Glutamatergic neuron (in vitro differentiated cells): ENCODE measurements at regions not wholly inside any gene's neighbourhood (a gene's known extent, or its start where the extent isn't known, plus 50 kb on each side); places are given as distances from the start of the nearest gene placed in this dataset.

Source experiments
- DNase-seq: peaks from one replicate; pipeline ENCODE4 v3.0.0; 2022
- H3K27ac Mint-ChIP-seq: one replicate; pipeline ENCODE4 v1.8.0; 2020; ENCODE audit warnings: mild to moderate bottlenecking, mixed read lengths, inconsistent platforms; ENCODE audit not compliant: unreplicated experiment
- H3K27me3 Mint-ChIP-seq: one replicate; pipeline ENCODE4 v1.8.0; 2020; ENCODE audit warnings: mild to moderate bottlenecking, moderate library complexity, mixed read lengths, inconsistent platforms; ENCODE audit not compliant: unreplicated experiment
- H3K36me3 Mint-ChIP-seq: one replicate; pipeline ENCODE4 v1.8.0; 2020; ENCODE audit warnings: mild to moderate bottlenecking, mixed read lengths, inconsistent platforms; ENCODE audit not compliant: unreplicated experiment
- H3K4me1 Mint-ChIP-seq: one replicate; pipeline ENCODE4 v1.8.0; 2020; ENCODE audit warnings: mild to moderate bottlenecking, low read depth, mixed read lengths, inconsistent platforms; ENCODE audit not compliant: unreplicated experiment
- H3K4me3 Mint-ChIP-seq: one replicate; pipeline ENCODE4 v1.8.0; 2020; ENCODE audit warnings: mild to moderate bottlenecking, mixed read lengths, inconsistent platforms; ENCODE audit not compliant: unreplicated experiment
- H3K9me3 Mint-ChIP-seq: one replicate; pipeline ENCODE4 v1.8.0; 2020; ENCODE audit warnings: mild to moderate bottlenecking, moderate library complexity, mixed read lengths, inconsistent platforms; ENCODE audit not compliant: unreplicated experiment
- CTCF ChIP-seq: fragments of 200-600 bp; sonication (generic); IDR thresholded peaks from one replicate; pipeline ENCODE4 v1.5.0; 2021; ENCODE audit not compliant: partially characterized antibody, unreplicated experiment

DNA sequence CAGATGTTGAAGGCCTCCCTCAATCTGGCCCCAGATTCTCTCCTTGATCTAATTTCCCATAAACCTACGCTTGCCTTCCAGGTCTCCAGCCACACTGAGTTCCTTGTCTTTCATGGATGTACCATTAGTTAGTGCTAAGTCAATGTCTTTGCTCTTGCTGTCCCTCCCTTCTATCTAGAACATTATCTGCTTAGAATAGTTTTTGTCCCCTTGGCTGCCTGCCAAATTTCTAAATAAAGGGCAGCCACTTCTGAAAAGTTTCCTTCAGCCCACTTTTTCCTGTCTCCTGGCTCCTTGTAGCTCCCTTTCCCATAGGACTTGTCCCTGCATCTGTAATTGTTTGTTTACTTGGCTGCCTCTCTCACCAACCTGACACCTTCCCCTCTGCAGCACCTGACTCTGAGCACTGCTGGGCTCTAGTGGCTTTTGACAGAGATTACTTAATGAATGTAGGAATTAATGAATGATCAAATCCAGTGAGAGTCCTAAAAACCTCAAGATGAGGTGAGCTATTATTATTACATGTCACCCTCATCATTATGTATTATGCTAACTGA is 58.3 kb downstream of the CXCL12 start:
- no peak for TF ChIP-seq CTCF
- H3K27ac Mint-ChIP-seq = no peak overlapping the region
- peaks cover 3% of the 10 kb centered on the region for H3K27me3 Mint-ChIP-seq
- no peak overlapping the region for H3K4me3 Mint-ChIP-seq
- H3K4me1 Mint-ChIP-seq = no peaks in the 10 kb centered on the region
- no peak for DNase-seq
- no peaks in the 10 kb centered on the region for H3K36me3 Mint-ChIP-seq
- no peaks in the 10 kb centered on the region for H3K9me3 Mint-ChIP-seq

DNA sequence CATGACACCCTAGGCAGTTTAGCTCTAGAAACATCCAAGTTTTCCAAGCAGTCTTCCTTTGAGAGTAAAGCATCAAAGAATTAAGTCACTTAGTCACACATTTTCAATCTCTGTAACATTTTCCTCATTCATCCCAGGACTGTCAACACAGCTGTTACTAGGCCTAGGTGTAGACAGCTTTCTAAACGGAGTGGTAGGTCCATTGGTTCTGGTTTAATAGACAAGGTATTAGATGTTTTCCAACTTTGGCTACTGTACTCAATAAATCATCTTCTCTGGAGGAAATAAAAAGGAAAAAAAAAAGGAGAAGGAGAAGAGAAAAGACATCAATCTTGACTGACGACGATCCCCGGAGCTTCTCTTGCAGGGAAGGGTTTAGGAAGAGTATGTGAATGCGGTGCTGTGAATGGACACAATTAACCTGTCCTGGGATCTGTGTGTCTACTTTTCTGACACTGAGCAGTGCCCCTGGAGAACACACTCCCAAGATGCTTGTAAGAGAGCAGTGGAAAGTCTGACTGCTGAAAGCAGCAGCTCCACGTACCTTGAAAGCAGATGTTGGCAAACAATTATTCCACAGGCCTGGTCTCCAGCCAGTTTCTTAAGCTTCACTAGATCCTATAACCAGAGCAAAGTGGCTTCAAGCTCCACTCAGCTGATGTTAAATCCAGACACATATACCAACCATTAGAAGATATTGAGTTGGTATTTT is 59.1 kb downstream of the CXCL12 start:
- DNase-seq = no peak
- peaks cover 3% of the 10 kb centered on the region for H3K27me3 Mint-ChIP-seq
- no peaks in the 10 kb centered on the region for H3K4me1 Mint-ChIP-seq
- H3K9me3 Mint-ChIP-seq = no peaks in the 10 kb centered on the region
- TF ChIP-seq CTCF = no peak
- H3K4me3 Mint-ChIP-seq = no peak overlapping the region
- no peak overlapping the region for H3K27ac Mint-ChIP-seq
- no peaks in the 10 kb centered on the region for H3K36me3 Mint-ChIP-seq

DNA sequence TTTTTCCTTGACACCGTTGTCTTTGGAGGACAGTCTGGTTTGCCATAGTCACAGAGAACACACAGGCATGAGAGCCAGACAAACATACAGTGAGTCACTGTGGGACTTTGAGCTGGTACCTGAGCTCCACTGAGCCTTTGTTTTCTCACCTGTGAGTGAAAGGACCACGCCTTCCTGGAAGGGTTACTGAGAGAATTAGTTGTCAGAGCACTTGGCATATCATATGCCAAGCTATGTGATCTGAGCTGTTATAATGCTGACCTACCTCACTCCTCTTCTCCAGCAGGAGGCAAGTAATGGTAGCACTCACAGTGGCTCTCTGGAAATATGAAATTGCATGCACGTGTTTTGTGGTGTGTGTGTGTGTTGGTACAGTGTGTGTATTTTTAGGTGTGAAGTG is 59.7 kb downstream of the CXCL12 start:
- H3K4me3 Mint-ChIP-seq = no peak overlapping the region
- DNase-seq = no peak
- no peaks in the 10 kb centered on the region for H3K9me3 Mint-ChIP-seq
- H3K4me1 Mint-ChIP-seq = no peaks in the 10 kb centered on the region
- peaks cover 3% of the 10 kb centered on the region for H3K27me3 Mint-ChIP-seq
- no peak for TF ChIP-seq CTCF
- no peak overlapping the region for H3K27ac Mint-ChIP-seq
- no peaks in the 10 kb centered on the region for H3K36me3 Mint-ChIP-seq

- no peak overlapping the region for H3K4me3 Mint-ChIP-seq
- no peaks in the 10 kb centered on the region for H3K9me3 Mint-ChIP-seq
- H3K27ac Mint-ChIP-seq = no peak overlapping the region
- no peak for DNase-seq
- H3K36me3 Mint-ChIP-seq = no peaks in the 10 kb centered on the region
- H3K4me1 Mint-ChIP-seq = no peaks in the 10 kb centered on the region
- no peak for TF ChIP-seq CTCF
- peaks cover 3% of the 10 kb centered on the region for H3K27me3 Mint-ChIP-seq
Measured at GRCh38 chr10:44323838-44324237, 61.1 kb downstream of the CXCL12 start.

DNA sequence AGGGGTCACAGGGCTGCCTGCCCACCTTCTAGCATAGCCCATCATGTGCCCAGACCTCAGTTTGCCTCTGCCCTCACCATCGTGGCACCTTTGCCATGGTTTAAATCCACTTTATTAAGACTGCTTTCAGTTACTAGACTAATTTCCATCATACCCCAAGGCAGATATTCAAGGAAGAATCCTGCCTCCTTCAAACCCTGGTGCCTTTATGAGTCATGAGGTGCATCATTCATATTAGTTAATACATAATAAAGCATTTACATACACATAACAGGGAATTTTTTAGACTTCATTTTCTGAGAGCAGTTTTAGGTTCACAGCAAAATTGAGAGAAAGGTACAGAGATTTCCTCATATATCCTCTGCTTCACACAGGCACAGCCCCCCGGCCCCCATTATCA is 62.8 kb downstream of the CXCL12 start:
- H3K9me3 Mint-ChIP-seq = no peaks in the 10 kb centered on the region
- no peak overlapping the region for H3K4me3 Mint-ChIP-seq
- no peak for TF ChIP-seq CTCF
- no peaks in the 10 kb centered on the region for H3K4me1 Mint-ChIP-seq
- no peak overlapping the region for H3K27ac Mint-ChIP-seq
- peaks cover 2% of the 10 kb centered on the region for H3K36me3 Mint-ChIP-seq
- H3K27me3 Mint-ChIP-seq = peaks cover 3% of the 10 kb centered on the region
- no peak for DNase-seq
